Fibroblast of skin of scalp (primary cell): ENCODE measurements at regions not wholly inside any gene's neighbourhood (a gene's known extent, or its start where the extent isn't known, plus 50 kb on each side); places are given as distances from the start of the nearest gene placed in this dataset.

Source experiments
- DNase-seq: peaks from one replicate; pipeline ENCODE4 v3.0.0-alpha.2; 2013

DNA sequence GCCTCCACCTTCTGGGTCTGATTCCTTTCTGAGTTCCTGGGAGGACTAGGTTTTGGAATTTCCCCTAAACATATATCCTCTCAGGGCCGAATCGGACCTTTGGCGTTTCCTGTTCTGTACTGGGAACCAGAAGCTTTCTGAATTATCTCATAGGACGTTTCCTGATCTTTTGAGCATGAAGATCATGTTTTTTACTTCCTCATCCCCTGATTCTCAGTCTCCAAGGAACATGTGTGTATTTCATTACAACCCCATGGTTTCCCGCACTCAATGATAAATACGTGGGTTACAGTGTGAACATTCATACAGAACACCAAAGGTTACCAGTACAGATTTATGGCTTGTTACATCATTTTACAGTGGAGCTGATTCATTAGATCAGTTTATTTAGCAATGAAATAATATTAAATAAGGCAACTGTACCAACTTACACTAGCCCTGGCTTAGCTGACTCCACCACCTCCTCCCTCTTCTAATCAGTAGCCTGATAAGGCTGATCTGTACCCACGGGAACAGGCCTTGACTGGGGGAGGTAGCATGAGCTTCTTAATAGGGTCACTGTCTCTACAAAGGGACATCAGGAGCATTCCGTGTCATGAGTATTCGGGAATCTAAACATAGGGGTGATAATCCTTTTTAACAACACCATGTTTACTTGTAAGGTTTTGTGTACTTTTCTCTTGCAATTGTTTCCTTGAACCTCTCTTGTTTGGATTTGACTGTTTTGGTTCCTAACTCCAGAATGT is 57.8 kb upstream of the ERRFI1 start:
- peak; percentile 65 for DNase-seq

DNA sequence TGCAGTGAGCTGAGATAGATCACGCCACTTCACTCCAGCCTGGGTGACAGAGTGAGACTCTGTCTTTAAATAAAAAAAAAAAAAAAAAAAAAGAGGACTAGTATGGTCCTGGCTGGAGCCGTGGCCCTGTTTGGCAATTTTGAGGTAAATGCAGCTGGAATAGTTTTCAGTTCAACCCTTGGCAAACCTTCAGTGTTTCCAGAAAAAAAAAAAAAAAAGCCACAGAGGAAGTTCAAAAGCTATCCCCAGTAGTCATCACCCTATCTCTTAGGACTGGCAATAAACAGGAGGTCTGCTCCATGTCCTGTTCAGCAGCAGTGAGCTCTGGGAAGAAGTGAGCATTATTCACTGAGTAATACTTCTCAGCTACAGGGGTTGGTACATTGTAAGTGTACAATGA is 56.8 kb upstream of the ERRFI1 start:
- peak; percentile 73 for DNase-seq

DNA sequence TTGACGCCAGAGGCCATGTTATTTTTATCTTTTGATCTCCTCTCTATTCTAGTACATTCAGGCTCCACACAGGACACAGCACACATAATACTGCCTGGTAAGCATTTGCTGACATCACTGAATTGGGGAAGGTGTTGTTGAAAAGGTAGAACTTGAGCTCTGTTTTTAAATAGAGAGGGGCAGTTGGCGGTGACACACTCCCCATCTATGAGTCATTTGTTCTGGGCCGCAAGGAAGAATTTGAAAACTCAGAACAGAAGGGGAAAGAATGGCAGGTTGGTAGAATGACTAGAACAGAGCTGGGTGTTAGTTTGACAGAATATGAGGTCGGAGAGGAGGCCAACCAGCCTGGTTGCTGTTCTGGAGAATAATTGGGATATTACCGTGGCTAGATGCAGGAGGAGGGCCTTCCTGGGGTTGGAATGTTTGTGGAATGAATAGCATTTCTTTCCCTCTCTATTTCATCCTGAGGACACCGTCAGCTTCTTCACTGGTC is 52.1 kb upstream of the ERRFI1 start:
- DNase-seq: peak; percentile 84

DNA sequence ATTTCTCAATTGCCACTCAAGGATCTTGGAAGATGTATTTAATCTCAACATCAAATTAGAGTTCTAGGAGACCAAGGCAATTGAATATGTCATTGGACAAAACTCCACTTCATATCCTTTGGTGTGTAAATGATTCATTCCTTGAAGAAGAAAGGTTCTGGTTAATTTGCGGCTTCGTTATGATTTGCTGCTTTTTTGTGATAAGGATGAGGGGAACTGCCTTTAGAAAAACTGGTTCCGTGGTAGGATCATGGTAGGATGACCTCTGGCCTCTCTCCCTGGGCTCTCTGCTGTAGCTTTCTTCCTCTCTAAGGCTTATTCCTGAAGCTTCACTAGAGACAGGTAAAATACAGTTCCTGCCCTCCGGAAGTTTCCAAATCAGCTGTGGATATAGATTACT is 51.5 kb upstream of the ERRFI1 start:
- DNase-seq: no peak

DNA sequence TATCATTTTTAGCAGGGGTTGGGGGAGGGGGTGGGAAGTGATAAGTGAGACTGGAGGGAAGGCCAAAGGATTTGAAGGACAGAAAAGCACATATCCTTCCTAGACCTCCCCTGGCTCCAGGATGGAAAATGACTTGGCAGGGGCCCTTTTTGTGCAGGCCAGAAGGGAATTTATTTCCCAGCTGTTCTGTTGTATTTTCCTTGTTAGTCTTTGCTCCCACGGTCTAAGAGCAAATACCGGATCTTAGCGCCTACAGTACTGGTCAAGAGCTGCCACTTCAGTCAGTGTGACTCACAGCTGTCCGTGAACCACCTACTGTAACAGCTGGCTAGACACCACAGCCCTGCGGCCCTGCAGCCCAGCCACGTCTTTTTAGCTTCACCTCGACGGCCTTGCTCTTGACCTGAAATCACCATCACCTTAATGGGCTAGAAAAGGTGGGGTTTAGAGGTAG is 51.0 kb upstream of the ERRFI1 start:
- DNase-seq: peak; percentile 85

DNA sequence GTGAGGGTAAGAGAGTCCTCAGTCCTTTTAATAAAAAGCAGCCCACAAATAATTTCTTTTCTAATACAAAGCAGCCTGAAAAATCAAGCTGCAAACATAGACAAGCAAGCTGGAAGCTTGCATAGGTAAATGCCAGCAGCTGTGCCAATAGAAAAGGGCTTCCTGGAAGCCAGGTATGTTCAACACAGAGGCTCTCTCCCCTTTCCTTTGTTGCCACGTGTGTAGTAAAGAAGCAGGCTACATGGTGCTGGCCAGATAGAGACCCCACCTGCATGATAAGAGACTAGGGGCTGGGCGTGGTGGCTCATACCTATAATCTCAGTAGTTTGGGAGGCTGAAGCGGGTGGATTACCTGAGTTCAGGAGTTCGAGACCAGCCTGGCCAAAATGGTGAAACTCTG is 50.1 kb upstream of the ERRFI1 start:
- no peak for DNase-seq
